Kidney (tissue), 13 donors: ENCODE measurements at regions not wholly inside any gene's neighbourhood (a gene's known extent, or its start where the extent isn't known, plus 50 kb on each side); places are given as distances from the start of the nearest gene placed in this dataset.
A peak's percentile ranks its signal among the peaks of the same experiment; 100 is the strongest.

Experiments used
- DNase-seq, 5 donors: peaks; one replicate each; pipeline ENCODE4 v3.0.0-alpha.2; 2013 to 2020
- FAIRE-seq: peaks from 2 replicates; lab custom pipeline; 2012; peaks lifted over from hg19 to GRCh38; lab: Jason Lieb, UNC
- H3K27ac ChIP-seq, 2 donors: one replicate each; pipeline ENCODE4 v1.7.0; 2013; ENCODE audit warnings: low read depth in 2 of 2, low read length in 2 of 2, inconsistent platforms in 1 of 2
- H3K27me3 ChIP-seq: one replicate; pipeline ENCODE4 v1.7.1; 2013; ENCODE audit warnings: low read length, inconsistent platforms; ENCODE audit not compliant: control insufficient read depth, insufficient read depth
- H3K36me3 ChIP-seq, 3 donors: one replicate each; pipeline versions ENCODE4 v1.7.0 to v1.7.1; 2013; ENCODE audit warnings: low read length in 3 of 3, control low read depth in 1 of 3, inconsistent platforms in 1 of 3; ENCODE audit not compliant: insufficient read depth in 3 of 3, control insufficient read depth in 2 of 3
- H3K4me1 ChIP-seq, 3 donors: one replicate each; pipeline versions ENCODE4 v1.7.0 to v1.7.1; 2013; ENCODE audit warnings: low read length in 3 of 3, inconsistent platforms in 1 of 3, low read depth in 1 of 3; ENCODE audit not compliant: control insufficient read depth in 2 of 3, insufficient read depth in 2 of 3
- H3K4me3 ChIP-seq, 3 donors: one replicate each; pipeline versions ENCODE4 v1.7.0 to v1.8.1; 2013; ENCODE audit warnings: low read length in 3 of 3, control low read depth in 1 of 3, inconsistent platforms in 1 of 3
- H3K9ac ChIP-seq, 3 donors: one replicate each; pipeline versions ENCODE4 v1.7.0 to v1.7.1; 2013; ENCODE audit warnings: low read length in 3 of 3, control low read depth in 1 of 3, inconsistent platforms in 1 of 3
- H3K9me3 ChIP-seq, 3 donors: one replicate each; pipeline versions ENCODE4 v1.7.0 to v1.7.1; 2013; ENCODE audit warnings: low read length in 3 of 3, control low read depth in 1 of 3, inconsistent platforms in 1 of 3; ENCODE audit not compliant: control insufficient read depth in 2 of 3, insufficient read depth in 1 of 3
- intact Hi-C: fragments of 100-400 bp; cut with DNase I; formaldehyde crosslinking; loops from one replicate; pipeline ENCODE4 v1.11.1; 2022
- TF ChIP-seq, protein P1 (sequence below): IDR thresholded peaks from 3 replicates; pipeline ENCODE4 v1.5.1; 2012; ENCODE audit warnings: mild to moderate bottlenecking, moderate library complexity, borderline replicate concordance; ENCODE audit not compliant: insufficient read depth; ENCODE audit errors: extremely low read depth
- donor health status: control.
- donor health status: control.
- donor health status: control.
- donor health status: control.
- donor health status: control.
- donor health status: DM: yes; HTN: yes; CAD: no.
- donor health status: Normal renal cell carcinoma (clear cell type).

GRCh38 chr11:16612566-16613261 lies 125.7 kb upstream of the C11orf58 start:
- Histone ChIP-seq H3K27ac (no peak overlapping the region), H3K4me1 (peaks cover 0 to 10% (median 0%) of the 10 kb centered on the region in 3 donors), H3K27me3 (peaks cover 42% of the 10 kb centered on the region), H3K36me3 (no peaks in the 10 kb centered on the region), H3K9ac (no peak overlapping the region), H3K9me3 (no peaks in the 10 kb centered on the region), H3K4me3 (peak overlapping the region; percentile 28 to 70 (median 47))
- FAIRE-seq (no peak), DNase-seq (peak in 3 of 5 donors; percentile 61 to 73 (median 73))
- intact Hi-C loops, result no loop called here
- TF ChIP-seq, protein P1, sequence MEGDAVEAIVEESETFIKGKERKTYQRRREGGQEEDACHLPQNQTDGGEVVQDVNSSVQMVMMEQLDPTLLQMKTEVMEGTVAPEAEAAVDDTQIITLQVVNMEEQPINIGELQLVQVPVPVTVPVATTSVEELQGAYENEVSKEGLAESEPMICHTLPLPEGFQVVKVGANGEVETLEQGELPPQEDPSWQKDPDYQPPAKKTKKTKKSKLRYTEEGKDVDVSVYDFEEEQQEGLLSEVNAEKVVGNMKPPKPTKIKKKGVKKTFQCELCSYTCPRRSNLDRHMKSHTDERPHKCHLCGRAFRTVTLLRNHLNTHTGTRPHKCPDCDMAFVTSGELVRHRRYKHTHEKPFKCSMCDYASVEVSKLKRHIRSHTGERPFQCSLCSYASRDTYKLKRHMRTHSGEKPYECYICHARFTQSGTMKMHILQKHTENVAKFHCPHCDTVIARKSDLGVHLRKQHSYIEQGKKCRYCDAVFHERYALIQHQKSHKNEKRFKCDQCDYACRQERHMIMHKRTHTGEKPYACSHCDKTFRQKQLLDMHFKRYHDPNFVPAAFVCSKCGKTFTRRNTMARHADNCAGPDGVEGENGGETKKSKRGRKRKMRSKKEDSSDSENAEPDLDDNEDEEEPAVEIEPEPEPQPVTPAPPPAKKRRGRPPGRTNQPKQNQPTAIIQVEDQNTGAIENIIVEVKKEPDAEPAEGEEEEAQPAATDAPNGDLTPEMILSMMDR, result no peak

DNA sequence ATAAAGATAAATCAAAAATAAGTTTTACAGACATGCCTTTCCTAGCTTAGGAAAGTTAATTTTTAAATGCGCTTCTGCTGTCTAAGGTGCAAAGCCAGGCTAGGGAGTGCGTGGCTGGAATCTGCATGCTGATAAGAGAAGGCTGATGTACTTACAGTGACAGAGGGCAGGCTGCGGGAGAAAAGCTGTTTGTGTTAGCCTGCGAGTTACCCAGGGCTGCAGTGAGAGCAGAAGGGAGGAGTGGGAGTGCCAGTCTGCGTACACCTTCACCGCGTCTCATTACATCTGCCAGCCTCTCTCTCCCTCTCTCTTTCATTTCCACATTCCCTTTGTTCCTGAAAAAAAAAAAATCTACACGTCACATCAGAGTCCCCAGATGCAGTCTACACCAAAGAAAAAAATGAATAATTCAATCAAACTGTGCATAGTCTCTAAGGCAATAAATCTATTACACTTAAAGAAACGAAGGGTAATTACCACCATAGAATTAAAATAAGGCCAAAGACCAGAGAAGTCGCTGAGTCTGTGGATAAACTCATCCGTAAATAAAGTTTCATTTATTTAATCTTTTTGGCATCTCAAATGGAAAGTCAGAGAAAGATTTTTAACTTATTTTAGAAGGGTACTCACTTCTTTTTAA lies 126.4 kb upstream of the C11orf58 start:
- no peak for FAIRE-seq
- intact Hi-C loops, result no loop called here
- peaks cover 42% of the 10 kb centered on the region for H3K27me3 ChIP-seq

DNA sequence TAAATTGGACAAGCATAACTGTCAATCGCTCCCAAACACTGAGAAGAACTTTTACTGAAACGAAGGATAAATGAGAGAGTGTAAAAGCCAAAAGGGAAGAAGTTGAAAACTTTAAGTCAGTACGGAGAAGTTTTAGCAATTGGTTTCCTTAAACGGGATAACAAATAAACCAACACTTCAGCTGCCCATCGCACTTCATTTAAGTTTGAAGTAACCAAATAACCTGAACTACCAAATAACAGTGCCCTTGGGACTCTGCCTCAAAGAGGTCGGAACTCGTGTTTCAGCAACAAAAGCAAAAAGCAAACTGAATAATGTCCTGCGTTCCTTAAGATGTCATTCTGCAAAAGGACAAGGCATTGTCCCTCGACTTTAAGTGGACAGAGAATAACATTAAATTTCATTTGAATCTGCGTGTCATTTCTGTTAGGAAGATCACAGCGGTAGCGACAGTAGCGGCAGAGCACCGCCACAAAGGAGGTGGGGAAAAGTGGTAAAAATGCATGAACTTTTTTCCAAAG lies 127.0 kb upstream of the C11orf58 start:
- H3K9ac ChIP-seq, result no peak overlapping the region
- intact Hi-C loops, result no loop called here
- H3K4me3 ChIP-seq, result peak overlapping the region in 2 of 3 donors; percentile 59 to 70
- DNase-seq, result peak in 2 of 5 donors; percentile 29 to 69
- TF ChIP-seq, protein P1, result no peak
- H3K27ac ChIP-seq, result no peak overlapping the region
- no peak for FAIRE-seq
- no peaks in the 10 kb centered on the region for H3K36me3 ChIP-seq
- H3K9me3 ChIP-seq, result no peaks in the 10 kb centered on the region
- peaks cover 0 to 10% (median 0%) of the 10 kb centered on the region in 3 donors for H3K4me1 ChIP-seq
- H3K27me3 ChIP-seq, result peaks cover 42% of the 10 kb centered on the region

More for the DNA sequence above, 126.4 kb upstream of the C11orf58 start:
- no peak overlapping the region for H3K9ac ChIP-seq
- H3K27ac ChIP-seq, result no peak overlapping the region
- peaks cover 0 to 10% (median 0%) of the 10 kb centered on the region in 3 donors for H3K4me1 ChIP-seq
- H3K36me3 ChIP-seq, result no peaks in the 10 kb centered on the region
- no peaks in the 10 kb centered on the region for H3K9me3 ChIP-seq
- H3K4me3 ChIP-seq, result peak overlapping the region in 2 of 3 donors; percentile 59 to 70
- DNase-seq, result peak in 4 of 5 donors; percentile 78 to 88 (median 82)
- TF ChIP-seq, protein P1, result no peak
